ENCODE measurements at regions not wholly inside any gene's neighbourhood (a gene's known extent, or its start where the extent isn't known, plus 50 kb on each side); places are given as distances from the start of the nearest gene placed in this dataset.

DNA sequence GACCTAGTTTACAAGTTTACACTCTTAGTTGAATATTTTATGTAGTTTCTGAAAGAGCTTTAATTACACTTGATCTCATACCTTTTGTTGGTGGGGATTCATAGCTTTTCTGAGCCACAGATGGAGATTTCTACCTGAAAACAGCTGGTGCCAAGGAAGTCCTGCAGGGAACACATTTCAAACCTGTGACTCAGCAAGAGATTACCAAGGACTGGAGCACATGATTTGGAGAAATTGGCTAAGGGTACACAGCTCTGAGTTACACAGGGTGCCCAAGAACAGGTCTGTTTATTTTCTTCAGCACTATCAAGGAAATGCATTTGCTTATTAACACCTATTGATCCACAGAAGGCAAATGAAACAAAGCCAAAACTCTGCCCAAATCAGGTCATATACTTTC is 691.5 kb downstream of the KCTD8 start:
- no peak for TF ChIP-seq CTCF (IDR thresholded peaks at IDR 0.05)
- TF ChIP-seq POLR2A (IDR thresholded peaks at IDR 0.05): no peak
